ENCODE measurements at regions not wholly inside any gene's neighbourhood (a gene's known extent, or its start where the extent isn't known, plus 50 kb on each side); places are given as distances from the start of the nearest gene placed in this dataset.

- Histone ChIP-seq H3K27me3 (no peaks in the 10 kb centered on the region), H3K36me3 (no peaks in the 10 kb centered on the region), H3K9me3 (no peaks in the 10 kb centered on the region), H3K4me3 (ENCODE audit: low read depth, low read length) (no peak overlapping the region), H3K4me1 (peaks cover 2% of the 10 kb centered on the region; the same call in 1 of the 2 replicates)
- DNase-seq: no peak
- no peak for TF ChIP-seq CTCF (IDR thresholded peaks at IDR 0.05; ENCODE audit: low read depth, low read length)
Measured at GRCh38 chr2:37466533-37467222, 122.2 kb downstream of the QPCT start.

DNA sequence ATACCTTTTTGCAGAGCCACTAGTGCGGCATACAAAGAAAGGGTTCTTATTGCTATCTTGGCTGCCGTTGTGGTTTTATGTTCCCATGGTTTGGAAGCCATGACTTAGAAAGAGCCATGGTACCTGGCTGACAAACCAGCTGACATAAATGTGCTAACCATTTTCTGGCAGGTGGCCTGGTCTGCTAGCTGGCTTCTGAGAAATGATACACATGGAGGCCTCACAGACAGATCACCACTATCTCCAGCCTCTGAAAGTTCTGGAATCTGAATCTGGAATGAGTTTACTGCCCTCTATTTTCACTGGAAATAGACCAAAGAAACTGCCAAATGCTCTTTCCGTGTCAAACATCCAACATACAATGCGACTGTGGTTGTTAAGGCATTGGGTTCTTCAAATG lies 123.7 kb downstream of the QPCT start:
- H3K9me3 ChIP-seq: no peaks in the 10 kb centered on the region

GRCh38 chr2:37469126-37469525 lies 124.7 kb downstream of the QPCT start:
- no peaks in the 10 kb centered on the region for H3K9me3 ChIP-seq
- H3K4me3 ChIP-seq (ENCODE audit: low read depth, low read length): no peak overlapping the region
- DNase-seq: no peak
- TF ChIP-seq CTCF (IDR thresholded peaks at IDR 0.05; ENCODE audit: low read depth, low read length): no peak
- H3K36me3 ChIP-seq: no peaks in the 10 kb centered on the region
- peaks cover 2% of the 10 kb centered on the region; the same call in 1 of the 2 replicates for H3K4me1 ChIP-seq
- H3K27me3 ChIP-seq: no peaks in the 10 kb centered on the region

More for the DNA sequence above, 123.7 kb downstream of the QPCT start:
- Histone ChIP-seq H3K4me1 (peaks cover 2% of the 10 kb centered on the region; the same call in 1 of the 2 replicates), H3K36me3 (no peaks in the 10 kb centered on the region), H3K4me3 (ENCODE audit: low read depth, low read length) (no peak overlapping the region), H3K27me3 (no peaks in the 10 kb centered on the region)
- DNase-seq: no peak
- TF ChIP-seq CTCF (IDR thresholded peaks at IDR 0.05; ENCODE audit: low read depth, low read length): no peak

- no peak for TF ChIP-seq CTCF (IDR thresholded peaks at IDR 0.05; ENCODE audit: low read depth, low read length)
- H3K9me3 ChIP-seq: no peaks in the 10 kb centered on the region
- no peaks in the 10 kb centered on the region for H3K36me3 ChIP-seq
- no peak overlapping the region for H3K4me3 ChIP-seq (ENCODE audit: low read depth, low read length)
- no peaks in the 10 kb centered on the region for H3K27me3 ChIP-seq
- DNase-seq: no peak
- peaks cover 2% of the 10 kb centered on the region; the same call in 1 of the 2 replicates for H3K4me1 ChIP-seq
Measured at GRCh38 chr2:37471104-37471503, 126.7 kb downstream of the QPCT start.

- Histone ChIP-seq H3K36me3 (no peaks in the 10 kb centered on the region), H3K4me3 (ENCODE audit: low read depth, low read length) (no peak overlapping the region), H3K9me3 (no peaks in the 10 kb centered on the region), H3K27me3 (no peaks in the 10 kb centered on the region), H3K4me1 (peaks cover 2% of the 10 kb centered on the region; the same call in 1 of the 2 replicates)
- DNase-seq: no peak
- no peak for TF ChIP-seq CTCF (IDR thresholded peaks at IDR 0.05; ENCODE audit: low read depth, low read length)
Measured at GRCh38 chr2:37471994-37472393, 127.6 kb downstream of the QPCT start.

DNA sequence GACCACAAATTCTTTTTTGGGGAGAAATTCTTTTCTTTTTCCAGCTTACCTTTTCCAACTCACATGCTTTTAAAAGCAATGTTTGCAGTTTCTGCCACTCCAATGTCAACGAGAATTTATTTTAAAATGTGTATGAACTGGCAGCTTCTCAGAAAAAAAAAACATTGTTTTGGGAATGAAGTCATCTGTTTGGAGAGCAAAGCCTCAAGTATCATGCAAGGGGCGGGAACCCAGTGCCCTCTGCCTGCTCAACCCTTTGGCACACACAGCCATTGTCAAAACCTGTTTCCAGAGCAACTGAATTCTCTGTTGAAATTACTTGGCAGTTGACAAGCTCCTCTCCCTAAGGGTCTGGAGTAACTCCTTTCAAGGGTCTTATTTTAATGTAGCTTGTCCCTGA lies 128.5 kb downstream of the QPCT start:
- peaks cover 2% of the 10 kb centered on the region; the same call in 1 of the 2 replicates for H3K4me1 ChIP-seq
- no peaks in the 10 kb centered on the region for H3K27me3 ChIP-seq
- DNase-seq: no peak
- no peak overlapping the region for H3K4me3 ChIP-seq (ENCODE audit: low read depth, low read length)
- H3K36me3 ChIP-seq: no peaks in the 10 kb centered on the region
- no peaks in the 10 kb centered on the region for H3K9me3 ChIP-seq
- TF ChIP-seq CTCF (IDR thresholded peaks at IDR 0.05; ENCODE audit: low read depth, low read length): no peak

Measured in BE2C (cell line).